Fibroblast of peridontal ligament (primary cell): ENCODE measurements at regions not wholly inside any gene's neighbourhood (a gene's known extent, or its start where the extent isn't known, plus 50 kb on each side); places are given as distances from the start of the nearest gene placed in this dataset.

ENCODE experiments used
- DNase-seq: peaks from one replicate; pipeline ENCODE4 v3.0.0-alpha.2; 2010; ENCODE audit errors: extremely low read depth

DNA sequence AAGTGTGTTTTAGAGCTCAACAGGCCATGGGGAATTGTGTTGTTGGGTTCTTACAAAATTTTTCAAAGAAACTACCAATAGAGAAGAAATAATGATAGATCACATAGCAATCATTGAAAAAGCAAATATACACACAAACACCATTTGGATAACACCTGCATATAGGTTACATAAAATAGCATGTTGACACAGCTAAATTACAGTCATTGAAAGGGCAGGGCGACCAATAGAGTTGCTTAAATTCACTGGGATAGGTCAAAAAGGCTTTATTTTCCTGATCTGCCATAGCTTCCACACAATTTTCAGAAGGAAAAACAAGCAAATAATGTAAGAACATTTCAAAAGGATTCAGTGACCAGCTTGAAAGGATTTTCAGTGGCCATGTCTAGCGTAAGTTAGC, 57.9 kb upstream of the FGGY start:
- DNase-seq: no peak

DNA sequence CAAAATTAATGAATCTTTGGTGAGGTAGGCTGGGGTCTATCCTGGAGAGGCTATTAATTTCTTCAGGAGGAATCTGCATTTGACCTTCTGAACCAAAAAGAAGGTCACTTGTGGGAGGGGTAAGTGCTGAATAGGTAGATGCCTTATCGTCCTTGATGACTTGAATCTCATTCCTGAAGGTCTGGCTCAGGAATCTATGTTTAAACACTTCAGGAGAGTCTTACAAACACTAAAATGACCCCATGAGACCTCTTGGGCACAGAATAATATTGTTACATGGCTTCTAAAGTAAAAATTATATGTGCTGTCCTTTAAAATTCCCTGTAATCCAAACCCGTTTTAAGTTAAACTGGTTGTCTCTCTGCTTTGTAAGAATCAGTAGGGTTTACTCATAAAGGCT, 55.0 kb upstream of the FGGY start:
- DNase-seq: no peak

DNA sequence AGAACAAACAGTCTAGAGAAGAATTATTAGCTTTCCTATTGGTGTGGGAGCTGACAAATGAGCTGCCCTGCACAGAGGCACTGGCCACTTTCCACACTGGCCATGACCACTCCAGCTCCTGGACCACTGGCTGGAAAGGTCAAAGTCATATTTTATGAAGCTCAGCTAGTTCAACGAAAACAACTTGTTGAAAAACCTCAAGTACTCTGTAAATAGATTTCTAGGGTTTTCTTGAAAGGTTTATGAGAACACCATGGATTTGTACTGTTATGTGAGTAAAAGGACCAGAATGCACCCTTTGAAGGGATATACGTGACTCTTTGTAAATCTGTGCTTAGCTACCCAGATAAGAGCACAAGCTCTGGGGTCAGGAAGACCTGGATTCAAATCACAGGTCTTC, 54.5 kb upstream of the FGGY start:
- DNase-seq: no peak

DNA sequence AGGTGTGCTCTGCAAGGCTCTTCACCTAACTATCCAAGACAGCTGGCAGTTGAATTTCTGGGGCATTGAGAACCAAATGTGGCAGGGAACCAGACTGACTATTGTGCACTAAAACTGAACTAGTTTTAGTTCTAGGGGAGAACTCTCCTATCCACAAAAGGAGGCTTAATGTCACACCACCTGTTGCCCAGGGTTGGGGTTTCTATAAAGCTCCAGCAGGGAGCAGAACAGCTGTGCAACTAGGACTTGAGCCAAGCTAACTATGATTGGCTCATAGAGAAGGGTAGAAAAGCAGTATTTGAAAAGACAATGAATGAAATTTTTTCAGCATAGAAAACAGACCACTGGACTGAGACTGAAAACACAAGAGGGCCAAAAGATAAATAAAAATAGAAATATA, 53.3 kb upstream of the FGGY start:
- no peak for DNase-seq

DNA sequence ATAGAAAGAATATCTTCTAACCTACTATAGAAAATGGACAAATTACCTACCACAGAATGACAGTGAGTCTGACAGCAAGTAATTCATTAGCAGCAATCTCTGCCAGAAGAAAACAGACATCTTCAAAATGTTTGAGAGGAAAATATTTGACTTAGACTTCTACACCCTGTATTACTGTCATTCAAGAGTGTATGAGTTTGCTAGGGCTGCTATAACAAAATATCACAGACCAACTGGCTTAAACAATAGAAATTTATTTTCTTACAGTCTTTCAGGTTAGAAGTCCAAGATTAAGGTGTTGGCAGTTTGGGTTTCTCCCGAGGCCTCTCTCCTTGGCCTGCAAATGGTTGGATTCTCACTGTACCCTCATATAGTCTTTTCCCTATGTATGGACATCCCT, 52.9 kb upstream of the FGGY start:
- DNase-seq: no peak

DNA sequence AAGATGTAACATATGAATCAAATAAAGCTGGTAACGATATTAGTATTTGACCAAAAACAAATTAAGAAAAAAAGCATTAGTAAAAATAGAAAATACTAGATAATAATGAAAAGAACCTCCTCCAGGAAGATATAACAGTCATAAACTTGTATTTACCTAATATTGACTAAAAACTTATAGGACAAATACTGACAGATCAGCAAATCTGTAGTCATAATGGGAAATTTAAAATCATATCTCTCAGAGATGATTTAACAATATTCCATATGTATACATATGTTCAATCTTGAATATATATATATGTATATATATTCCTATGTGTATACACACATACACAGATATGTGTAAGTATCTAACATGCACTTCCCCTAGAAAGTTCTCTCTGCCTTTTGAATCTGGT, 52.0 kb upstream of the FGGY start:
- DNase-seq: no peak
